B cell (primary cell): ENCODE measurements at regions not wholly inside any gene's neighbourhood (a gene's known extent, or its start where the extent isn't known, plus 50 kb on each side); places are given as distances from the start of the nearest gene placed in this dataset.
A peak's percentile ranks its signal among the peaks of the same experiment; 100 is the strongest.

Experiments used
- ATAC-seq: fragments of 200-7000 bp; cut with Tn5 transposase; one replicate; pipeline ENCODE4 v1.10.0; 2021; ENCODE audit warnings: low read depth, mild to moderate bottlenecking, moderate number of reproducible peaks, moderate library complexity
- CTCF ChIA-PET: fragments of 350-600 bp; sonication (Branson Sonifier 250); formaldehyde crosslinking; loops from one replicate; lab custom pipeline; 2021; ENCODE audit warnings: antibody characterized with exemption, inconsistent platforms; lab: Charles Lee
- POLR2A ChIA-PET: fragments of 350-600 bp; sonication (Branson Sonifier 250); formaldehyde crosslinking; loops from one replicate; lab custom pipeline; 2021; ENCODE audit warnings: antibody characterized with exemption; lab: Charles Lee
- DNase-seq: peaks from one replicate; pipeline ENCODE4 v3.0.0; 2013
- H2AFZ ChIP-seq: 2 replicates; pipeline ENCODE4 v1.6.1; 2012; ENCODE audit warnings: mild to moderate bottlenecking, low read depth, low read length; ENCODE audit not compliant: insufficient read depth, poor library complexity, severe bottlenecking
- H3K27ac ChIP-seq, 2 donors: 1 replicate in 1 of 2; 2 replicates in 1 of 2; pipeline ENCODE4 v1.5.1; 2012 to 2013; ENCODE audit warnings: low read length in 2 of 2, mild to moderate bottlenecking in 2 of 2, moderate library complexity in 1 of 2
- H3K27me3 ChIP-seq, 4 experiments: fragments of 200-600 bp in 1 of 4; sonication (generic) in 1 of 4; replicated peaks in 1 of 4; 1 replicate in 2 of 4; 2 replicates in 2 of 4; pipeline versions ENCODE4 v1.6.1 to v1.7.0; 2013 to 2016; ENCODE audit warnings: low read length in 3 of 4, mild to moderate bottlenecking in 2 of 4, mixed read lengths in 1 of 4, moderate library complexity in 1 of 4; ENCODE audit not compliant: insufficient read depth in 4 of 4, control insufficient read depth in 3 of 4; ENCODE audit errors: control extremely low read depth in 1 of 4
- H3K36me3 ChIP-seq, 2 experiments: replicated peaks in 1 of 2; 1 replicate in 1 of 2; 2 replicates in 1 of 2; pipeline versions ENCODE4 v1.6.1 to v1.7.1; 2013; ENCODE audit warnings: low read length in 1 of 2; ENCODE audit not compliant: insufficient read depth in 2 of 2, control insufficient read depth in 1 of 2; ENCODE audit errors: control extremely low read depth in 1 of 2, extremely low read depth in 1 of 2
- H3K4me1 ChIP-seq, 2 donors: fragments of 200-600 bp in 1 of 2; sonication (generic) in 1 of 2; 1 replicate in 1 of 2; 2 replicates in 1 of 2; pipeline versions ENCODE4 v1.5.1 to v1.6.1; 2013 to 2017; ENCODE audit warnings: low read length in 2 of 2; ENCODE audit not compliant: control insufficient read depth in 2 of 2, insufficient read depth in 2 of 2
- H3K4me2 ChIP-seq: replicated peaks from 2 replicates; pipeline ENCODE3; 2012; ENCODE audit warnings: mild to moderate bottlenecking, low read depth, low read length; ENCODE audit not compliant: poor library complexity, severe bottlenecking
- H3K4me3 ChIP-seq, 5 experiments: fragments of 200-600 bp in 1 of 5; sonication (generic) in 1 of 5; 1 replicate in 3 of 5; 2 replicates in 2 of 5; pipeline versions ENCODE4 v1.5.1 to v1.7.0; 2011 to 2016; ENCODE audit warnings: low read length in 4 of 5, mild to moderate bottlenecking in 4 of 5, low read depth in 2 of 5, control low read depth in 1 of 5, moderate library complexity in 1 of 5; ENCODE audit not compliant: insufficient read depth in 1 of 5; ENCODE audit errors: control extremely low read depth in 1 of 5, extremely low read depth in 1 of 5
- H3K79me2 ChIP-seq: fragments of 200-600 bp; sonication (generic); one replicate; pipeline ENCODE4 v1.6.0; 2016; ENCODE audit warnings: low read length; ENCODE audit not compliant: control insufficient read depth, insufficient read depth
- H3K9ac ChIP-seq: fragments of 200-600 bp; sonication (generic); 2 replicates; pipeline ENCODE4 v1.6.1; 2017; ENCODE audit warnings: mild to moderate bottlenecking, low read length, moderate library complexity
- H3K9me3 ChIP-seq, 3 donors: one replicate each; pipeline versions ENCODE4 v1.6.1 to v1.7.1; 2013; ENCODE audit warnings: low read length in 2 of 3; ENCODE audit not compliant: control insufficient read depth in 2 of 3, insufficient read depth in 1 of 3; ENCODE audit errors: control extremely low read depth in 1 of 3
- H4K20me1 ChIP-seq: 2 replicates; pipeline ENCODE4 v1.6.0; 2012; ENCODE audit warnings: mild to moderate bottlenecking, low read length; ENCODE audit not compliant: insufficient read depth, control insufficient read depth, poor library complexity, severe bottlenecking
- H3K27ac Mint-ChIP-seq: one replicate; pipeline ENCODE4 v1.8.0; 2021; ENCODE audit warnings: mixed read lengths
- H3K27me3 Mint-ChIP-seq: one replicate; pipeline ENCODE4 v1.8.0; 2021; ENCODE audit warnings: mixed read lengths
- H3K4me1 Mint-ChIP-seq: one replicate; pipeline ENCODE4 v1.8.0; 2021; ENCODE audit warnings: mixed read lengths
- H3K4me3 Mint-ChIP-seq: one replicate; pipeline ENCODE4 v1.8.0; 2021; ENCODE audit warnings: mixed read lengths
- H3K9me3 Mint-ChIP-seq: one replicate; pipeline ENCODE4 v1.8.0; 2022; ENCODE audit warnings: mixed read lengths; ENCODE audit not compliant: insufficient read depth
- EZH2 ChIP-seq: IDR thresholded peaks from 2 replicates; pipeline ENCODE4 v1.6.1; 2012; ENCODE audit warnings: borderline replicate concordance, low read depth, mild to moderate bottlenecking, moderate library complexity, low read length; ENCODE audit not compliant: insufficient read depth, poor library complexity, severe bottlenecking
- whole genome bisulfite sequencing: methylation state at CpG from one replicate; pipeline ENCODE4 v1.1.5; 2013; ENCODE audit warnings: missing lambda C conversion rate; ENCODE audit not compliant: insufficient coverage; 5-methylcytosine and 5-hydroxymethylcytosine counted together
- intact Hi-C: fragments of 100-400 bp; cut with micrococcal nuclease; formaldehyde crosslinking; loops from one replicate; pipeline ENCODE4 v1.10.0; 2022
- TF ChIP-seq, protein P1 (sequence below): fragments of 200-600 bp; IDR thresholded peaks from one replicate; pipeline ENCODE4 v1.8.0; 2022; ENCODE audit warnings: antibody characterized with exemption, mild to moderate bottlenecking

DNA sequence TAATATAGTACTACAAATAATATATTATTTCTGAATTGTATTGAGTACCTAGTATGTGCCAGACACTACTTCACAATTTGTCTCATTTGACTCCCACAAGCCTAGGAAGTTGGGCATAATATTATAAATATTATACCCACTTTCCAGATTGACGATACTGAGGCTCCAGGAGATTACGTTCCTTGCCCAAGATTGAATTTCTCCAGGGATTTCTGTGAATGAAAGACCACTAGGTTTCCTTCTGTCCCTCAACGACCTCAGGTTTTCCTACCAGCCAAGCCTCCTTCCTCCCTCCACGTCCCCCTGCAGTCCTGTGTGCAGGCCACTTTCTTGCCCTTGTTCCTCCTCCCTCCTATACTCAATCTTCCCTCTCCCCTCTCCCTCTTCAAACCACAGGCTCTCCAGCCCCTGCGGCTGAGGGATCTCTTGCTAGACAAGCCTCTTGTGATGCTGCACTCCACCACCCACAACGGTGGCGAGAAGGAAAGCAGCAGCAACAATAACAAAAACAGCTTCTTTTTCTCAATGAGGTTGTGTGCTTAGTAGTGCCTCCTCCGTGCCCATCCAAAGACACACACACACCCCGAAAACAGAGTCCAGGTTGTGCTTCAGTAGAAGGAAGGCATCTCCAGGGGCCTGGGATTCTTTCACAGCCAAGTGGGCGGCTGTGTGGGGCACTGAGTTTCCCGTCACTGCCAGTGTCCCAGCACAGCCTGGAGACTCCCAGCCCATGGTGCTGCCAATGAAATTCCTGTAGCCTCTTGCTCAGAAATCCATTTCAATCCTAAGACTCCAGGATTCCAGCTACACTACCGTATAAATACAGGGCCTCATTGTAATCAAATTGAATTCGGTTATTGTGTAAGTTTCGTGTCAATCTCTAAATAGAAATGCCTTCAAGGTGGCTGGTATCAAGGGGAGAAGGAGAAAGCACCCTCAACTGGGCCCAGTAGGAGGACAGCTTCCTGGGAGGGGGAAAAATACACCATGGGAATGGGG, 94.4 kb downstream of the NCR2 start:
- H3K27ac Mint-ChIP-seq: peak overlapping the region; percentile 44

More for the DNA sequence above, 94.4 kb downstream of the NCR2 start:
- DNase-seq: no peak
- TF ChIP-seq, protein P1, sequence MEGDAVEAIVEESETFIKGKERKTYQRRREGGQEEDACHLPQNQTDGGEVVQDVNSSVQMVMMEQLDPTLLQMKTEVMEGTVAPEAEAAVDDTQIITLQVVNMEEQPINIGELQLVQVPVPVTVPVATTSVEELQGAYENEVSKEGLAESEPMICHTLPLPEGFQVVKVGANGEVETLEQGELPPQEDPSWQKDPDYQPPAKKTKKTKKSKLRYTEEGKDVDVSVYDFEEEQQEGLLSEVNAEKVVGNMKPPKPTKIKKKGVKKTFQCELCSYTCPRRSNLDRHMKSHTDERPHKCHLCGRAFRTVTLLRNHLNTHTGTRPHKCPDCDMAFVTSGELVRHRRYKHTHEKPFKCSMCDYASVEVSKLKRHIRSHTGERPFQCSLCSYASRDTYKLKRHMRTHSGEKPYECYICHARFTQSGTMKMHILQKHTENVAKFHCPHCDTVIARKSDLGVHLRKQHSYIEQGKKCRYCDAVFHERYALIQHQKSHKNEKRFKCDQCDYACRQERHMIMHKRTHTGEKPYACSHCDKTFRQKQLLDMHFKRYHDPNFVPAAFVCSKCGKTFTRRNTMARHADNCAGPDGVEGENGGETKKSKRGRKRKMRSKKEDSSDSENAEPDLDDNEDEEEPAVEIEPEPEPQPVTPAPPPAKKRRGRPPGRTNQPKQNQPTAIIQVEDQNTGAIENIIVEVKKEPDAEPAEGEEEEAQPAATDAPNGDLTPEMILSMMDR: no peak
- TF ChIP-seq EZH2: no peak
- H3K9me3 Mint-ChIP-seq: no peaks in the 10 kb centered on the region
- no peak overlapping the region for H3K4me3 ChIP-seq
- H3K36me3 ChIP-seq: no peaks in the 10 kb centered on the region
- H3K4me3 Mint-ChIP-seq: peak overlapping the region; percentile 74
- peak overlapping the region; percentile 22 for H2AFZ ChIP-seq
- H4K20me1 ChIP-seq: no peaks in the 10 kb centered on the region
- H3K27ac ChIP-seq: no peak overlapping the region
- peaks cover 0 to 5% (median 0%) of the 10 kb centered on the region in 4 experiments for H3K27me3 ChIP-seq
- peaks cover 3% of the 10 kb centered on the region for H3K27me3 Mint-ChIP-seq
- intact Hi-C loops: no loop called here
- no peak overlapping the region for H3K9ac ChIP-seq
- H3K4me1 Mint-ChIP-seq: peaks cover 13% of the 10 kb centered on the region
- CTCF ChIA-PET: interaction anchor here (1.0 kb wide), 1 partner anchor 33 kb away, joined by 4 read pairs; no protein-coding TSS in a partner anchor
- H3K9me3 ChIP-seq: no peaks in the 10 kb centered on the region
- peak overlapping the region; percentile 16 for H3K4me2 ChIP-seq
- peaks cover 28 to 36% of the 10 kb centered on the region in 2 donors for H3K4me1 ChIP-seq
- ATAC-seq: no peak
- 69% methylated on average over 9 of the region's 14 CpGs for WGBS
- POLR2A ChIA-PET: no interaction called here
- no peaks in the 10 kb centered on the region for H3K79me2 ChIP-seq
